ENCODE measurements at regions not wholly inside any gene's neighbourhood (a gene's known extent, or its start where the extent isn't known, plus 50 kb on each side); places are given as distances from the start of the nearest gene placed in this dataset.
A peak's percentile ranks its signal among the peaks of the same experiment; 100 is the strongest.

DNA sequence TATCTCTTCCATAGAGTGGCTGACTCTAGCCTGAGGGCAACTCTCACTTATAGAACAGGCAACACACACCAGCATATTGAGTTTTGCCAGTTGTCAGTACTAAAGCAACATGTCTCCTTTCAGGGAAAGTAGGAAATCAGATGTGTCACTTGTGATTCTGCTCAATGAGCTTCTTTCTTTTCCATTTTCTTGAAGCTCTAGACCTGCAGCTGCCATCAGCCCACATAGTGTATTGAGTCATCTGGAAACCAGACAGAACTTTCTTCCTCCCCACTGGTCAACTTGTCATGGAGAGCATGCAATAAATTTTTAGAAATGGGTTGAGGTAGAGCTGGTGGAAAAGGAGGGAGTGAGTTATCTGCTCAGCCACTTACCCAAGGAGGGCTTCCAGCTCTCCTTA is 209.0 kb upstream of the PLEKHG7 start:
- no peaks in the 10 kb centered on the region for H3K79me1 ChIP-seq (ENCODE audit: low read length)

DNA sequence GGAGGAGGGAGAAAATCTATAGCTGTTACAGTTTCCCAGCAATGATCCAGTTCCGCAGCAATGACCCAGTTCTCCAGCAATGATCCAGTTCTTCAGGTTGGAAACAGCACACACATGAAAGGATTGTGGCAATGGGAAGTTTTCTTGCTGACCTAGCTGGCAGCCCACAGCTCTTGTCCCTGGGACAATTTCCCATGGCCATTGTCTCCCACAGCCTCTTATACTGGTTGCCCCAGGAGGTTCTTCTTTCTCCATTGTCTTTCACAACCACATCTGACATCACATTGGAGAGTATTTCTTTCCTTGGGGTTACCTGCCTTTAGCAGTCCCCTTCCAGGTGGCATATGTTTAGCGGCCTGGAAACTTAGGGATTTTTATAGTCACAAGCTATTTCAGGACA is 209.8 kb upstream of the PLEKHG7 start:
- no peak overlapping the region for H3K4me3 ChIP-seq (ENCODE audit: low read length)
- no CpG with 5 or more reads among the region's 2 CpGs for WGBS (ENCODE audit: extremely low coverage, insufficient coverage, low lambda C conversion rate)
- no peaks in the 10 kb centered on the region for H3K4me1 ChIP-seq (ENCODE audit: control insufficient read depth, low read depth, low read length)
- H4K8ac ChIP-seq (ENCODE audit: low read depth, low read length) = no peak overlapping the region
- H3K79me1 ChIP-seq (ENCODE audit: low read length) = no peaks in the 10 kb centered on the region
- H3K79me2 ChIP-seq (ENCODE audit: control insufficient read depth, insufficient read depth, low read length) = no peaks in the 10 kb centered on the region
- H2BK15ac ChIP-seq (replicated peaks; ENCODE audit: low read depth) = no peak overlapping the region
- H2BK5ac ChIP-seq (ENCODE audit: low read length) = no peak overlapping the region
- H3K9ac ChIP-seq (ENCODE audit: low read length) = no peak overlapping the region
- no peaks in the 10 kb centered on the region for H3K36me3 ChIP-seq (ENCODE audit: control insufficient read depth, insufficient read depth, low read length)
- no peak overlapping the region for H3K27ac ChIP-seq (ENCODE audit: low read depth, low read length)
- peak; percentile 31 for DNase-seq
- H3K23ac ChIP-seq (ENCODE audit: low read length) = no peak overlapping the region
- H2BK120ac ChIP-seq (ENCODE audit: low read depth, low read length) = no peak overlapping the region
- no peak overlapping the region for H3K18ac ChIP-seq (ENCODE audit: low read length)
- no peak overlapping the region for H3K4me2 ChIP-seq (ENCODE audit: low read length)
- H3K27me3 ChIP-seq (ENCODE audit: insufficient read depth, low read length, poor library complexity) = no peaks in the 10 kb centered on the region
- no peak overlapping the region for H3K56ac ChIP-seq (ENCODE audit: low read length)
- no peak overlapping the region for H3K4ac ChIP-seq (ENCODE audit: low read depth, low read length)
- no peak overlapping the region for H4K5ac ChIP-seq (ENCODE audit: low read length)
- no peak overlapping the region for H2AK5ac ChIP-seq (ENCODE audit: low read length)

More for the DNA sequence above, 209.0 kb upstream of the PLEKHG7 start:
- H3K4me2 ChIP-seq (ENCODE audit: low read length) = no peak overlapping the region
- H3K9ac ChIP-seq (ENCODE audit: low read length) = no peak overlapping the region
- H3K23ac ChIP-seq (ENCODE audit: low read length) = no peak overlapping the region
- H3K4ac ChIP-seq (ENCODE audit: low read depth, low read length) = no peak overlapping the region
- no peak overlapping the region for H3K4me3 ChIP-seq (ENCODE audit: low read length)
- DNase-seq = no peak
- H3K36me3 ChIP-seq (ENCODE audit: control insufficient read depth, insufficient read depth, low read length) = no peaks in the 10 kb centered on the region
- H4K8ac ChIP-seq (ENCODE audit: low read depth, low read length) = no peak overlapping the region
- H3K56ac ChIP-seq (ENCODE audit: low read length) = no peak overlapping the region
- H4K5ac ChIP-seq (ENCODE audit: low read length) = no peak overlapping the region
- no peak overlapping the region for H3K18ac ChIP-seq (ENCODE audit: low read length)
- H3K79me2 ChIP-seq (ENCODE audit: control insufficient read depth, insufficient read depth, low read length) = no peaks in the 10 kb centered on the region
- no peaks in the 10 kb centered on the region for H3K27me3 ChIP-seq (ENCODE audit: insufficient read depth, low read length, poor library complexity)
- no peak overlapping the region for H3K27ac ChIP-seq (ENCODE audit: low read depth, low read length)
- H2BK5ac ChIP-seq (ENCODE audit: low read length) = no peak overlapping the region
- no peak overlapping the region for H2BK120ac ChIP-seq (ENCODE audit: low read depth, low read length)
- no peaks in the 10 kb centered on the region for H3K4me1 ChIP-seq (ENCODE audit: control insufficient read depth, low read depth, low read length)
- H2AK5ac ChIP-seq (ENCODE audit: low read length) = no peak overlapping the region
- no peak overlapping the region for H2BK15ac ChIP-seq (replicated peaks; ENCODE audit: low read depth)

DNA sequence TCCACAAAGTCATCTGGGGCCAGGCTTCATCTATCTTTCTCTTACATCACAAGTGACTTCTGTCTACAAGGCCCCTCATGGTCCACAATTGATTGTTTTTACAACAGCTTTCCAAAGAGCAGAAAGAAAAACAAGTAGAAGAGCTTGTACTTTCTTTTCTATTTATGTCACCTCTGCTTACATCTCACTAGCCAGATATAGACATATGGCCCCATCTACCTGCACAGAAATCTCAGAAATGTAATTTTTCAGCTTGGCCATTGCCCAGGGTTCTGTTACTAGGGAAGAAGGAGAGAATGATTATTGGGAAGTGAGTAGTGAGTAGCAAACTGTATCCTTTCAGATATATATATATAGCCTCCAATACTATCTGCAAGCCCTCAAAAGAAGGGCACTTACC is 210.5 kb upstream of the PLEKHG7 start:
- Histone ChIP-seq H3K27me3 (ENCODE audit: insufficient read depth, low read length, poor library complexity) (no peaks in the 10 kb centered on the region), H3K79me1 (ENCODE audit: low read length) (no peaks in the 10 kb centered on the region), H2BK15ac (replicated peaks; ENCODE audit: low read depth) (no peak overlapping the region), H3K4ac (ENCODE audit: low read depth, low read length) (no peak overlapping the region), H2AK5ac (ENCODE audit: low read length) (no peak overlapping the region), H2BK5ac (ENCODE audit: low read length) (no peak overlapping the region), H3K27ac (ENCODE audit: low read depth, low read length) (no peak overlapping the region), H3K18ac (ENCODE audit: low read length) (no peak overlapping the region), H3K4me2 (ENCODE audit: low read length) (no peak overlapping the region), H3K4me3 (ENCODE audit: low read length) (no peak overlapping the region), H4K8ac (ENCODE audit: low read depth, low read length) (no peak overlapping the region), H3K36me3 (ENCODE audit: control insufficient read depth, insufficient read depth, low read length) (no peaks in the 10 kb centered on the region), H3K79me2 (ENCODE audit: control insufficient read depth, insufficient read depth, low read length) (no peaks in the 10 kb centered on the region), H3K4me1 (ENCODE audit: control insufficient read depth, low read depth, low read length) (no peaks in the 10 kb centered on the region), H3K9ac (ENCODE audit: low read length) (no peak overlapping the region), H4K5ac (ENCODE audit: low read length) (no peak overlapping the region), H3K56ac (ENCODE audit: low read length) (no peak overlapping the region), H3K23ac (ENCODE audit: low read length) (no peak overlapping the region), H2BK120ac (ENCODE audit: low read depth, low read length) (no peak overlapping the region)
- DNase-seq = no peak

DNA sequence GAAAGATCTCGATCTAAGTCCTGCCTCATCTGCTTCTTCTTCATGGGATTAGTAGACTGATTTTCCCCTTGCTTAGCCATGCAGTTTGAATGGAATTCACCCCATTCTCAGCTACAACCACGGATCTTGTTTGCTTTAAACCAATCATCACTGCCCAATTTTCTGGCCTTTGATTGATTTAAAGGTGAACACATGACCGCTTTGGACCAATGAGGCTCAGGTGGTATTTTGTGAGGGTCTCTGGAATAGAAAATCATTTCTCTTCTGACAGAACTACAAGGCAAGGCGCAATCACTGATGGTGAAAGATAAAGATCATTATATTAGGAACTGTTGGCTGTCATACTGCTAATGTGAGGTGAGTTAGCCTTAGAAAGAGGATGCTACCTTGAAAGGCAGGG is 213.0 kb upstream of the PLEKHG7 start:
- WGBS (ENCODE audit: extremely low coverage, insufficient coverage, low lambda C conversion rate) = no CpG with 5 or more reads among the region's 4 CpGs
- Histone ChIP-seq H4K8ac (ENCODE audit: low read depth, low read length) (no peak overlapping the region), H3K9ac (ENCODE audit: low read length) (no peak overlapping the region), H3K4me2 (ENCODE audit: low read length) (no peak overlapping the region), H3K23ac (ENCODE audit: low read length) (no peak overlapping the region), H3K36me3 (ENCODE audit: control insufficient read depth, insufficient read depth, low read length) (no peaks in the 10 kb centered on the region), H3K18ac (ENCODE audit: low read length) (no peak overlapping the region), H3K56ac (ENCODE audit: low read length) (no peak overlapping the region), H3K79me2 (ENCODE audit: control insufficient read depth, insufficient read depth, low read length) (no peaks in the 10 kb centered on the region), H3K4me3 (ENCODE audit: low read length) (no peak overlapping the region), H2BK15ac (replicated peaks; ENCODE audit: low read depth) (no peak overlapping the region), H3K79me1 (ENCODE audit: low read length) (no peaks in the 10 kb centered on the region), H3K27me3 (ENCODE audit: insufficient read depth, low read length, poor library complexity) (no peaks in the 10 kb centered on the region), H3K27ac (ENCODE audit: low read depth, low read length) (no peak overlapping the region), H2BK120ac (ENCODE audit: low read depth, low read length) (no peak overlapping the region), H3K4me1 (ENCODE audit: control insufficient read depth, low read depth, low read length) (no peaks in the 10 kb centered on the region), H4K5ac (ENCODE audit: low read length) (no peak overlapping the region), H2AK5ac (ENCODE audit: low read length) (no peak overlapping the region), H2BK5ac (ENCODE audit: low read length) (no peak overlapping the region), H3K4ac (ENCODE audit: low read depth, low read length) (no peak overlapping the region)
- no peak for DNase-seq

DNA sequence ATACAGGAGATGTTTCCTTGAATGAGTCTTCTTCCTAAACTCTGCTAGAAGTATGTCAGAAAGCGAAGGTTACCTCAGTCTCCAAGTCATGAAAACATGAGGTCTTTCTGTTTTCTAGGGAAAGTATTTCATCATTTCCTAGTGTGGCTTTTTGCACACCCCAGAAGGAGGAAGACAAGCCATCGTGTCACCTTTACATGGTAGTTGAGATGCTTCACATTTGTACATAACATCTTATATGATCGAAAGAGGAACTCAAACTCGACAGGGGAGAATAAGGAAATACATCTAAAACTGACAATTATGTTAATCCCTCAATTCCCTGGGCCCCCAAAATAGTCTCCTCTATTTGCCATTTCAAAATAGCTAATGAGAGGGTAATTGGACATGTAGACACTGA is 214.1 kb upstream of the PLEKHG7 start:
- Histone ChIP-seq H2BK5ac (ENCODE audit: low read length) (no peak overlapping the region), H3K18ac (ENCODE audit: low read length) (no peak overlapping the region), H3K9ac (ENCODE audit: low read length) (no peak overlapping the region), H3K4me1 (ENCODE audit: control insufficient read depth, low read depth, low read length) (no peaks in the 10 kb centered on the region), H3K27me3 (ENCODE audit: insufficient read depth, low read length, poor library complexity) (no peaks in the 10 kb centered on the region), H2BK120ac (ENCODE audit: low read depth, low read length) (no peak overlapping the region), H3K4me3 (ENCODE audit: low read length) (no peak overlapping the region), H2AK5ac (ENCODE audit: low read length) (no peak overlapping the region), H2BK15ac (replicated peaks; ENCODE audit: low read depth) (no peak overlapping the region), H3K79me2 (ENCODE audit: control insufficient read depth, insufficient read depth, low read length) (no peaks in the 10 kb centered on the region), H3K56ac (ENCODE audit: low read length) (no peak overlapping the region), H3K4ac (ENCODE audit: low read depth, low read length) (no peak overlapping the region), H3K23ac (ENCODE audit: low read length) (no peak overlapping the region), H3K4me2 (ENCODE audit: low read length) (no peak overlapping the region), H4K5ac (ENCODE audit: low read length) (no peak overlapping the region), H4K8ac (ENCODE audit: low read depth, low read length) (no peak overlapping the region), H3K79me1 (ENCODE audit: low read length) (no peaks in the 10 kb centered on the region), H3K36me3 (ENCODE audit: control insufficient read depth, insufficient read depth, low read length) (no peaks in the 10 kb centered on the region), H3K27ac (ENCODE audit: low read depth, low read length) (no peak overlapping the region)
- DNase-seq = no peak
- no CpG with 5 or more reads among the region's 4 CpGs for WGBS (ENCODE audit: extremely low coverage, insufficient coverage, low lambda C conversion rate)

DNA sequence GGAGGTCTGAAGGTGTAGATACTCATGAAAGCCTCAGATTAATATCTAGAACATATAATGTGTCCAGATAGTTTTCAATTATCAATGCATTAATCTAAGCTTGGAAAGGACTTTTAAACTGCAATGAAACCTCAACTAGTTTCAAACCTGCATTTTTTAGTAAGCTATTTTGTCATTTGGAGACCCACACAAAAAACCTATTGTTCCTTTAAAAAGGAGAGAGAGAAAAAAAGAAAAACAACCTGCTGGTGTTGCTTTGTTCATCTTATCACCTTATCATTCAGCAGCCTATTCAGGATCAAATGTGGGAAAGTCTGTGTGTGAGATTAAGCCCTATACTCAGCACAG is 215.7 kb upstream of the PLEKHG7 start:
- H3K79me1 ChIP-seq (ENCODE audit: low read length) = no peaks in the 10 kb centered on the region
- H2BK5ac ChIP-seq (ENCODE audit: low read length) = no peak overlapping the region
- no peak overlapping the region for H3K4me3 ChIP-seq (ENCODE audit: low read length)
- H3K27ac ChIP-seq (ENCODE audit: low read depth, low read length) = no peak overlapping the region
- H3K9ac ChIP-seq (ENCODE audit: low read length) = no peak overlapping the region
- H3K56ac ChIP-seq (ENCODE audit: low read length) = no peak overlapping the region
- H2BK120ac ChIP-seq (ENCODE audit: low read depth, low read length) = no peak overlapping the region
- no peak overlapping the region for H2AK5ac ChIP-seq (ENCODE audit: low read length)
- no peak overlapping the region for H3K4ac ChIP-seq (ENCODE audit: low read depth, low read length)
- H3K79me2 ChIP-seq (ENCODE audit: control insufficient read depth, insufficient read depth, low read length) = no peaks in the 10 kb centered on the region
- no peak overlapping the region for H2BK15ac ChIP-seq (replicated peaks; ENCODE audit: low read depth)
- no peak overlapping the region for H3K23ac ChIP-seq (ENCODE audit: low read length)
- DNase-seq = peak; percentile 65
- no peak overlapping the region for H4K5ac ChIP-seq (ENCODE audit: low read length)
- no peak overlapping the region for H3K18ac ChIP-seq (ENCODE audit: low read length)
- H3K4me1 ChIP-seq (ENCODE audit: control insufficient read depth, low read depth, low read length) = no peaks in the 10 kb centered on the region
- no peak overlapping the region for H4K8ac ChIP-seq (ENCODE audit: low read depth, low read length)
- no peaks in the 10 kb centered on the region for H3K27me3 ChIP-seq (ENCODE audit: insufficient read depth, low read length, poor library complexity)
- no peaks in the 10 kb centered on the region for H3K36me3 ChIP-seq (ENCODE audit: control insufficient read depth, insufficient read depth, low read length)
- H3K4me2 ChIP-seq (ENCODE audit: low read length) = no peak overlapping the region
